Peyer's patch (tissue), 4 donors: ENCODE measurements at regions not wholly inside any gene's neighbourhood (a gene's known extent, or its start where the extent isn't known, plus 50 kb on each side); places are given as distances from the start of the nearest gene placed in this dataset.

Experiments used
- CTCF ChIP-seq, 6 experiments: fragments of 450-650 bp in 4 of 6; fragments of 200-600 bp in 2 of 6; sonication (generic) in 1 of 6; IDR thresholded peaks; one replicate each; pipeline ENCODE4 v1.5.1; 2017 to 2019; ENCODE audit warnings: antibody characterized with exemption in 6 of 6, mild to moderate bottlenecking in 3 of 6, moderate library complexity in 1 of 6
- POLR2A ChIP-seq, 2 donors: fragments of 450-650 bp; IDR thresholded peaks; one replicate each; pipeline ENCODE4 v1.5.1; 2017; ENCODE audit warnings: antibody characterized with exemption in 2 of 2, mild to moderate bottlenecking in 2 of 2, moderate library complexity in 2 of 2

GRCh38 chr1:114290776-114291175, 137.1 kb upstream of the SYT6 start:
- TF ChIP-seq CTCF (IDR thresholded peaks at IDR 0.05) (no peak), POLR2A (IDR thresholded peaks at IDR 0.05) (no peak)
